ENCODE measurements at regions not wholly inside any gene's neighbourhood (a gene's known extent, or its start where the extent isn't known, plus 50 kb on each side); places are given as distances from the start of the nearest gene placed in this dataset.

- Histone ChIP-seq H3K27ac (no peak overlapping the region), H3K4me1 (no peaks in the 10 kb centered on the region), H3K9me3 (no peaks in the 10 kb centered on the region), H3K27me3 (replicated peaks in 1 of 7) (peaks cover 0 to 23% (median 0%) of the 10 kb centered on the region in 7 donors), H3K36me3 (no peaks in the 10 kb centered on the region), H3K4me3 (no peak overlapping the region)
- intact Hi-C loops (cut with DNase I; ENCODE audit: low total_unique reads): no loop called here
- no peak for DNase-seq
- 71 to 77% (median 75%) methylated on average over 5 of the region's 5 CpGs for WGBS, 5 donors
- TF ChIP-seq POLR2A (IDR thresholded peaks at IDR 0.05): no peak
- TF ChIP-seq CTCF (IDR thresholded peaks at IDR 0.05 in 8 of 11, conservative IDR thresholded peaks at IDR 0.05 in 3 of 11): no peak
- no peak for TF ChIP-seq POLR2AphosphoS5 (IDR thresholded peaks at IDR 0.05)
These were observed 750.7 kb downstream of the BRD1 start for GRCh38 chr22:49077036-49077393.

- peaks cover 0 to 23% (median 0%) of the 10 kb centered on the region in 7 donors for H3K27me3 ChIP-seq (replicated peaks in 1 of 7)
- no peaks in the 10 kb centered on the region for H3K36me3 ChIP-seq
- H3K4me1 ChIP-seq: no peaks in the 10 kb centered on the region
- no peak for TF ChIP-seq CTCF (IDR thresholded peaks at IDR 0.05 in 8 of 11, conservative IDR thresholded peaks at IDR 0.05 in 3 of 11)
- TF ChIP-seq POLR2AphosphoS5 (IDR thresholded peaks at IDR 0.05): no peak
- no peak for TF ChIP-seq POLR2A (IDR thresholded peaks at IDR 0.05)
- H3K9me3 ChIP-seq: no peaks in the 10 kb centered on the region
- no peak overlapping the region for H3K4me3 ChIP-seq
- 75 to 79% (median 75%) methylated on average over 16 of the region's 16 CpGs for WGBS, 5 donors
- no peak overlapping the region for H3K27ac ChIP-seq
- DNase-seq: no peak
- intact Hi-C loops (cut with DNase I; ENCODE audit: low total_unique reads): no loop called here
These were observed 751.2 kb downstream of the BRD1 start for GRCh38 chr22:49076300-49077035.

- Histone ChIP-seq H3K4me3 (no peak overlapping the region), H3K27me3 (replicated peaks in 1 of 7) (peaks cover 0 to 23% (median 0%) of the 10 kb centered on the region in 7 donors), H3K9me3 (no peaks in the 10 kb centered on the region), H3K27ac (no peak overlapping the region), H3K4me1 (no peaks in the 10 kb centered on the region), H3K36me3 (no peaks in the 10 kb centered on the region)
- DNase-seq: no peak
- 73 to 91% (median 90%) methylated on average over 5 of the region's 5 CpGs for WGBS, 5 donors
- TF ChIP-seq POLR2AphosphoS5 (IDR thresholded peaks at IDR 0.05) (no peak), POLR2A (IDR thresholded peaks at IDR 0.05) (no peak), CTCF (IDR thresholded peaks at IDR 0.05 in 8 of 11, conservative IDR thresholded peaks at IDR 0.05 in 3 of 11) (no peak)
- intact Hi-C loops (cut with DNase I; ENCODE audit: low total_unique reads): no loop called here
These were observed 752.5 kb downstream of the BRD1 start for GRCh38 chr22:49075150-49075549.

- Histone ChIP-seq H3K4me3 (no peak overlapping the region), H3K4me1 (no peaks in the 10 kb centered on the region), H3K27ac (no peak overlapping the region), H3K27me3 (replicated peaks in 1 of 7) (peaks cover 0 to 23% (median 0%) of the 10 kb centered on the region in 7 donors), H3K36me3 (no peaks in the 10 kb centered on the region), H3K9me3 (no peaks in the 10 kb centered on the region)
- TF ChIP-seq POLR2A (IDR thresholded peaks at IDR 0.05): no peak
- no peak for TF ChIP-seq POLR2AphosphoS5 (IDR thresholded peaks at IDR 0.05)
- no peak for TF ChIP-seq CTCF (IDR thresholded peaks at IDR 0.05 in 8 of 11, conservative IDR thresholded peaks at IDR 0.05 in 3 of 11)
- no peak for DNase-seq
- intact Hi-C loops (cut with DNase I; ENCODE audit: low total_unique reads): no loop called here
- WGBS, 5 donors: 87 to 97% (median 92%) methylated on average over 6 of the region's 6 CpGs
These were observed 753.7 kb downstream of the BRD1 start for GRCh38 chr22:49073873-49074417.

Data from spleen (tissue), 11 donors.